ENCODE measurements at regions not wholly inside any gene's neighbourhood (a gene's known extent, or its start where the extent isn't known, plus 50 kb on each side); places are given as distances from the start of the nearest gene placed in this dataset.

GRCh38 chr20:52864916-52865605, 107.1 kb upstream of the TSHZ2 start:
- no peaks in the 10 kb centered on the region for H3K36me3 ChIP-seq (replicated peaks)
- H3K4me3 ChIP-seq (ENCODE audit: low read depth, low read length), result no peak overlapping the region
- no peaks in the 10 kb centered on the region for H3K27me3 ChIP-seq (replicated peaks)
- no peak for DNase-seq
- TF ChIP-seq, protein P1, sequence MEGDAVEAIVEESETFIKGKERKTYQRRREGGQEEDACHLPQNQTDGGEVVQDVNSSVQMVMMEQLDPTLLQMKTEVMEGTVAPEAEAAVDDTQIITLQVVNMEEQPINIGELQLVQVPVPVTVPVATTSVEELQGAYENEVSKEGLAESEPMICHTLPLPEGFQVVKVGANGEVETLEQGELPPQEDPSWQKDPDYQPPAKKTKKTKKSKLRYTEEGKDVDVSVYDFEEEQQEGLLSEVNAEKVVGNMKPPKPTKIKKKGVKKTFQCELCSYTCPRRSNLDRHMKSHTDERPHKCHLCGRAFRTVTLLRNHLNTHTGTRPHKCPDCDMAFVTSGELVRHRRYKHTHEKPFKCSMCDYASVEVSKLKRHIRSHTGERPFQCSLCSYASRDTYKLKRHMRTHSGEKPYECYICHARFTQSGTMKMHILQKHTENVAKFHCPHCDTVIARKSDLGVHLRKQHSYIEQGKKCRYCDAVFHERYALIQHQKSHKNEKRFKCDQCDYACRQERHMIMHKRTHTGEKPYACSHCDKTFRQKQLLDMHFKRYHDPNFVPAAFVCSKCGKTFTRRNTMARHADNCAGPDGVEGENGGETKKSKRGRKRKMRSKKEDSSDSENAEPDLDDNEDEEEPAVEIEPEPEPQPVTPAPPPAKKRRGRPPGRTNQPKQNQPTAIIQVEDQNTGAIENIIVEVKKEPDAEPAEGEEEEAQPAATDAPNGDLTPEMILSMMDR (IDR thresholded peaks at IDR 0.05; ENCODE audit: low read depth, low read length, missing control alignments), result no peak
- H3K27ac ChIP-seq, result no peak overlapping the region
- in situ Hi-C loops (cut with HindIII; ENCODE audit: low pct_ligation_motif_present, low sequenced_read_pairs), result no loop called here

- TF ChIP-seq, protein P1 (IDR thresholded peaks at IDR 0.05; ENCODE audit: low read depth, low read length, missing control alignments), result no peak
- no peaks in the 10 kb centered on the region for H3K27me3 ChIP-seq (replicated peaks)
- in situ Hi-C loops (cut with HindIII; ENCODE audit: low pct_ligation_motif_present, low sequenced_read_pairs), result no loop called here
- no peak overlapping the region for H3K4me3 ChIP-seq (ENCODE audit: low read depth, low read length)
- DNase-seq, result no peak
- no peak overlapping the region for H3K27ac ChIP-seq
- no peaks in the 10 kb centered on the region for H3K36me3 ChIP-seq (replicated peaks)
These were observed 112.8 kb upstream of the TSHZ2 start for GRCh38 chr20:52859156-52859876.

GRCh38 chr20:52852714-52853113, 119.4 kb upstream of the TSHZ2 start:
- DNase-seq, result no peak
- TF ChIP-seq, protein P1 (IDR thresholded peaks at IDR 0.05; ENCODE audit: low read depth, low read length, missing control alignments), result no peak
- in situ Hi-C loops (cut with HindIII; ENCODE audit: low pct_ligation_motif_present, low sequenced_read_pairs), result no loop called here
- Histone ChIP-seq H3K27ac (no peak overlapping the region), H3K27me3 (replicated peaks) (no peaks in the 10 kb centered on the region), H3K36me3 (replicated peaks) (no peaks in the 10 kb centered on the region), H3K4me3 (ENCODE audit: low read depth, low read length) (no peak overlapping the region)

DNA sequence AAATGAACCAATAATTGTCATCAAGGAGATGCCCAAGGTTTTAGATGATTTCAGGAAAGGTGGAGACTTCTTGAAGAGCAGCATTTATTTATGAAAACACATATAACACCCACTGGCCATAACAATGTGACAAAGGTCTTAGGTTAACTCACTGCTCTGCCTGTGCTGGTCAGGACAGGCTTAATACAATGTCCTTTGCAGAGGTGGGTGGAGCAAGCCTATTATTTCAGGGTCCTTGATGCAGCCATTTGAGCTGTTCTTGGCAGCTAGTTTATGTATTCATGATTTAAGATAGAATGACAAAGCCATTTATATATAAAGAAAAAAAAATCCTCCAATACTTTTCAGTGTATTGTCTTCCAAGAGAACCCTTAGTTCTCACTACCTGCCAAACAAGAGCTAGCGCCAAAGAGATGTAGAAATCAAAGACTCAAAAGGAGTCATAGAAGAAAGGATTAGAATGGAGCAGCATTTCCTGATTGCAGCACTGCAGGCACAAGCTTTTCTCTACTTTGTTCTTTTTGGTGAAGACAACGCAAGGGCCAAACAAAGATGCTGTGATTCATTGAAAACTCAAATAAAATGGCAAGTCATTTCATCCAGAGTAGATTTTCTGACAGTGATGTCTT, 124.3 kb upstream of the TSHZ2 start:
- in situ Hi-C loops (cut with HindIII; ENCODE audit: low pct_ligation_motif_present, low sequenced_read_pairs), result no loop called here
- Histone ChIP-seq H3K27me3 (replicated peaks) (no peaks in the 10 kb centered on the region), H3K4me3 (ENCODE audit: low read depth, low read length) (no peak overlapping the region), H3K27ac (no peak overlapping the region), H3K36me3 (replicated peaks) (no peaks in the 10 kb centered on the region)
- TF ChIP-seq, protein P1 (IDR thresholded peaks at IDR 0.05; ENCODE audit: low read depth, low read length, missing control alignments), result no peak
- no peak for DNase-seq

DNA sequence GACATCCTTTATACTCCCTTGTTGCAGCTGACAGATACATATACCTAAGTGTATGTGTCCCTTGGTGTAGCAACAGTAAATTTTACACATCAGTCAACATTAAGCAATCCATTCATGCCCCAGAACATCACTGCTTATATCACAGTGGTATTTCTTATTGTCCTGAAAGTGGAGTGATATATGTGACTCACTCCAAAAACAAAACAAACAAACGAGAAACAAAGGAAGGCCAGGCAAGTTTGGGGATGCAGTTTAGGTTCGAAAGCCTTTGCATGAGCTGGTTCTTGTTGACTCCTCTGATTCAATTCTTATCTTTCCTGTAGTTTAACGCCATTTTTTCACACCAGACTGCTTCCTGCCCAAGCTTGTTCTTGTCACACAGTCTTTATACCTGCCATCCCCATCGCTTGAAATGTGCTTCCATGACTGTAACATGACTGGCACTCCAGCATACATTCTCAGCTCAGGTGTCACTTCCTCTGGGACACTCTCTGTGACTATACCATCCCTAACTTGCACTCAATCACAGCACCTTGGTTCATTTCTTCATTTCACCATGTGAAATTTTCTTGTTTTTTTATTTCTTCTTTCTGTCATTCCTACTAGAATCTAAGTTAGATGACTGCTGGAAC, 125.0 kb upstream of the TSHZ2 start:
- no peak for DNase-seq
- no peak overlapping the region for H3K4me3 ChIP-seq (ENCODE audit: low read depth, low read length)
- H3K27ac ChIP-seq, result no peak overlapping the region
- in situ Hi-C loops (cut with HindIII; ENCODE audit: low pct_ligation_motif_present, low sequenced_read_pairs), result no loop called here
- TF ChIP-seq, protein P1 (IDR thresholded peaks at IDR 0.05; ENCODE audit: low read depth, low read length, missing control alignments), result no peak
- H3K27me3 ChIP-seq (replicated peaks), result no peaks in the 10 kb centered on the region
- no peaks in the 10 kb centered on the region for H3K36me3 ChIP-seq (replicated peaks)

Data from brain microvascular endothelial cell (primary cell).